Astrocyte (in vitro differentiated cells and primary cell): ENCODE measurements at regions not wholly inside any gene's neighbourhood (a gene's known extent, or its start where the extent isn't known, plus 50 kb on each side); places are given as distances from the start of the nearest gene placed in this dataset.

Experiments used
- DNase-seq: peaks from one replicate; pipeline ENCODE4 v3.0.0-alpha.2; 2010; ENCODE audit warnings: low read depth
- FAIRE-seq: peaks from 2 replicates; lab custom pipeline; 2011; peaks lifted over from hg19 to GRCh38; lab: Jason Lieb, UNC
- H2AFZ ChIP-seq: 2 replicates; pipeline ENCODE4 v1.6.0; 2012; ENCODE audit warnings: low read depth, low read length, inconsistent platforms
- H3K27ac ChIP-seq: 2 replicates; pipeline ENCODE4 v1.5.1; 2011; ENCODE audit warnings: low read depth, low read length, inconsistent platforms
- H3K27me3 ChIP-seq: 2 replicates; pipeline ENCODE4 v1.6.0; 2011; ENCODE audit warnings: low read length, inconsistent platforms; ENCODE audit not compliant: insufficient read depth
- H3K36me3 ChIP-seq: 2 replicates; pipeline ENCODE4 v1.5.1; 2011; ENCODE audit warnings: low read length, inconsistent platforms; ENCODE audit not compliant: insufficient read depth
- H3K4me1 ChIP-seq: 2 replicates; pipeline ENCODE4 v1.5.1; 2011; ENCODE audit warnings: low read length, inconsistent platforms; ENCODE audit not compliant: insufficient read depth
- H3K4me2 ChIP-seq: 2 replicates; pipeline ENCODE4 v1.6.0; 2012; ENCODE audit warnings: low read length, inconsistent platforms
- H3K4me3 ChIP-seq: 2 replicates; pipeline ENCODE4 v1.5.1; 2011; ENCODE audit warnings: low read depth, mild to moderate bottlenecking, low read length, inconsistent platforms; ENCODE audit not compliant: insufficient read depth
- H3K79me2 ChIP-seq: 2 replicates; pipeline ENCODE4 v1.6.0; 2012; ENCODE audit warnings: mild to moderate bottlenecking, low read length, inconsistent platforms; ENCODE audit not compliant: insufficient read depth
- H3K9ac ChIP-seq: 2 replicates; pipeline ENCODE4 v1.6.0; 2012; ENCODE audit warnings: mild to moderate bottlenecking, low read length, inconsistent platforms
- H3K9me3 ChIP-seq: 2 replicates; pipeline ENCODE4 v1.5.1; 2012; ENCODE audit warnings: low read depth, mild to moderate bottlenecking, low read length, inconsistent platforms; ENCODE audit not compliant: insufficient read depth
- H4K20me1 ChIP-seq: 2 replicates; pipeline ENCODE4 v1.6.0; 2012; ENCODE audit warnings: low read length, inconsistent platforms; ENCODE audit not compliant: insufficient read depth
- H3K27ac Mint-ChIP-seq: one replicate; pipeline ENCODE4 v1.8.0; 2021; ENCODE audit warnings: mild to moderate bottlenecking, mixed read lengths; ENCODE audit not compliant: unreplicated experiment
- H3K27me3 Mint-ChIP-seq: one replicate; pipeline ENCODE4 v1.8.0; 2021; ENCODE audit warnings: low read depth, mixed read lengths; ENCODE audit not compliant: unreplicated experiment
- H3K36me3 Mint-ChIP-seq: one replicate; pipeline ENCODE4 v1.8.0; 2021; ENCODE audit warnings: low read depth, mixed read lengths; ENCODE audit not compliant: unreplicated experiment
- H3K4me1 Mint-ChIP-seq: one replicate; pipeline ENCODE4 v1.8.0; 2021; ENCODE audit warnings: low read depth, mixed read lengths; ENCODE audit not compliant: unreplicated experiment
- H3K4me3 Mint-ChIP-seq: one replicate; pipeline ENCODE4 v1.8.0; 2021; ENCODE audit warnings: mild to moderate bottlenecking, moderate library complexity, mixed read lengths; ENCODE audit not compliant: unreplicated experiment
- H3K9me3 Mint-ChIP-seq: one replicate; pipeline ENCODE4 v1.8.0; 2021; ENCODE audit warnings: mild to moderate bottlenecking, mixed read lengths; ENCODE audit not compliant: unreplicated experiment
- CTCF ChIP-seq: IDR thresholded peaks from 2 replicates; pipeline ENCODE4 v1.5.1; 2011; ENCODE audit warnings: low read depth, mild to moderate bottlenecking, inconsistent platforms, low read length, moderate library complexity; ENCODE audit not compliant: insufficient read depth
- EZH2 ChIP-seq: IDR thresholded peaks from 2 replicates; pipeline ENCODE4 v1.6.1; 2012; ENCODE audit warnings: mild to moderate bottlenecking, low read length, inconsistent platforms; ENCODE audit not compliant: insufficient read depth

DNA sequence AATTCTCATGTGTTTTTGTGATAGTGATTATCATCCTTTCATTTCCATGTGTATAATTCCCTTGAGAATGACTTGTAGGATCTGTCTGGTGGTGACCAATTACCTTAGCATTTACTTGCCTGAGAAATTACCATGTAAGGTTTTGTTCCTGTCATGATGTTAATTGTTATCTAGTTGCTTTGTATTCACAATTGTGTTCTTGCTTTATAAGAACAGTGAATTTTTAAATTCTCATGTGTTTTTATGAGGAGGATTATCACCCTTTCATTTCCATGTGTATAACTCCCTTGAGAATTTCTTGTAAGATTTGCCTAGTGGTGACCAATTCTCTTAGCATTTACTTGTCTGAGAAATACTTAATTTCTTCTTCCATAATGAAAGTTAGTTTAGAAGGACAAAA lies 758.2 kb upstream of the NDST4 start:
- no peaks in the 10 kb centered on the region for H3K4me1 Mint-ChIP-seq
- Histone ChIP-seq H3K4me3 (no peak overlapping the region), H3K79me2 (no peaks in the 10 kb centered on the region), H4K20me1 (no peaks in the 10 kb centered on the region), H3K4me2 (no peak overlapping the region), H3K27ac (no peak overlapping the region), H3K27me3 (no peaks in the 10 kb centered on the region), H3K9ac (no peak overlapping the region), H3K9me3 (no peaks in the 10 kb centered on the region), H3K4me1 (no peaks in the 10 kb centered on the region), H2AFZ (no peak overlapping the region), H3K36me3 (no peaks in the 10 kb centered on the region)
- H3K27ac Mint-ChIP-seq: no peak overlapping the region
- no peak for TF ChIP-seq EZH2
- TF ChIP-seq CTCF: no peak
- no peaks in the 10 kb centered on the region for H3K36me3 Mint-ChIP-seq
- no peak for FAIRE-seq
- no peak overlapping the region for H3K4me3 Mint-ChIP-seq
- DNase-seq: no peak
- no peaks in the 10 kb centered on the region for H3K27me3 Mint-ChIP-seq
- no peaks in the 10 kb centered on the region for H3K9me3 Mint-ChIP-seq

- Mint-ChIP-seq H3K4me1 (no peaks in the 10 kb centered on the region), H3K27me3 (no peaks in the 10 kb centered on the region), H3K4me3 (no peak overlapping the region), H3K9me3 (no peaks in the 10 kb centered on the region), H3K36me3 (no peaks in the 10 kb centered on the region), H3K27ac (no peak overlapping the region)
- Histone ChIP-seq H3K79me2 (no peaks in the 10 kb centered on the region), H3K4me2 (no peak overlapping the region), H3K4me1 (no peaks in the 10 kb centered on the region), H3K27ac (no peak overlapping the region), H3K36me3 (no peaks in the 10 kb centered on the region), H4K20me1 (no peaks in the 10 kb centered on the region), H3K4me3 (no peak overlapping the region), H3K9ac (no peak overlapping the region), H3K9me3 (no peaks in the 10 kb centered on the region), H3K27me3 (no peaks in the 10 kb centered on the region), H2AFZ (no peak overlapping the region)
- FAIRE-seq (no peak), DNase-seq (no peak)
- no peak for TF ChIP-seq EZH2
- no peak for TF ChIP-seq CTCF
These were observed 753.0 kb upstream of the NDST4 start for GRCh38 chr4:115866364-115866896.

DNA sequence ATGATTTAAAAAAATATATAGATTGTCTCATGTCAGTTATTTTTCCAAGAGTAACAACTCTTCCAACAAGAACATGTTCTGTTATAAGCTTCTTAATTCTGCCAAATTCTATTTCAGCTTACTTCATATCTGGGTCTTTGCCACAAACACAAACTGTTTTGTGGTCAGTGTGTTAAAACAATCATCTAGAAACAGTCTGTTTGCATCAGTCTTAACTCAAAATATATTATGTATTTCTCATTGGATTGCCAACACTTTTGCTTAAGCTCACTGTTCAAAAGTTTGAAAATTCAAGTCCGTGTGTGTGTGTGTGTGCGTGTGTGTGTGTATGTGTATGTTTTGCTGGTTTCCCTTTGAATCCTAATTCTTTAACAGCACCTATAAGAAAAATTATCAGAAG lies 752.3 kb upstream of the NDST4 start:
- Histone ChIP-seq H3K4me3 (no peak overlapping the region), H3K27ac (no peak overlapping the region), H4K20me1 (no peaks in the 10 kb centered on the region), H3K79me2 (no peaks in the 10 kb centered on the region), H3K4me2 (no peak overlapping the region), H3K4me1 (no peaks in the 10 kb centered on the region), H2AFZ (no peak overlapping the region), H3K36me3 (no peaks in the 10 kb centered on the region), H3K9me3 (no peaks in the 10 kb centered on the region), H3K27me3 (no peaks in the 10 kb centered on the region), H3K9ac (no peak overlapping the region)
- Mint-ChIP-seq H3K27me3 (no peaks in the 10 kb centered on the region), H3K27ac (no peak overlapping the region), H3K4me3 (no peak overlapping the region), H3K9me3 (no peaks in the 10 kb centered on the region), H3K36me3 (no peaks in the 10 kb centered on the region), H3K4me1 (no peaks in the 10 kb centered on the region)
- no peak for TF ChIP-seq CTCF
- TF ChIP-seq EZH2: no peak
- DNase-seq (no peak), FAIRE-seq (no peak)
